GM10266 (cell line): ENCODE measurements at regions not wholly inside any gene's neighbourhood (a gene's known extent, or its start where the extent isn't known, plus 50 kb on each side); places are given as distances from the start of the nearest gene placed in this dataset.

Source experiments
- DNase-seq: peaks from one replicate; pipeline ENCODE4 v3.0.0; 2012; ENCODE audit errors: extremely low spot score
- TF ChIP-seq, protein P1 (sequence below): IDR thresholded peaks from 2 replicates; pipeline ENCODE4 v1.5.1; 2012; ENCODE audit warnings: mild to moderate bottlenecking, low read depth; ENCODE audit not compliant: control insufficient read depth, insufficient read depth; ENCODE audit errors: missing control alignments

DNA sequence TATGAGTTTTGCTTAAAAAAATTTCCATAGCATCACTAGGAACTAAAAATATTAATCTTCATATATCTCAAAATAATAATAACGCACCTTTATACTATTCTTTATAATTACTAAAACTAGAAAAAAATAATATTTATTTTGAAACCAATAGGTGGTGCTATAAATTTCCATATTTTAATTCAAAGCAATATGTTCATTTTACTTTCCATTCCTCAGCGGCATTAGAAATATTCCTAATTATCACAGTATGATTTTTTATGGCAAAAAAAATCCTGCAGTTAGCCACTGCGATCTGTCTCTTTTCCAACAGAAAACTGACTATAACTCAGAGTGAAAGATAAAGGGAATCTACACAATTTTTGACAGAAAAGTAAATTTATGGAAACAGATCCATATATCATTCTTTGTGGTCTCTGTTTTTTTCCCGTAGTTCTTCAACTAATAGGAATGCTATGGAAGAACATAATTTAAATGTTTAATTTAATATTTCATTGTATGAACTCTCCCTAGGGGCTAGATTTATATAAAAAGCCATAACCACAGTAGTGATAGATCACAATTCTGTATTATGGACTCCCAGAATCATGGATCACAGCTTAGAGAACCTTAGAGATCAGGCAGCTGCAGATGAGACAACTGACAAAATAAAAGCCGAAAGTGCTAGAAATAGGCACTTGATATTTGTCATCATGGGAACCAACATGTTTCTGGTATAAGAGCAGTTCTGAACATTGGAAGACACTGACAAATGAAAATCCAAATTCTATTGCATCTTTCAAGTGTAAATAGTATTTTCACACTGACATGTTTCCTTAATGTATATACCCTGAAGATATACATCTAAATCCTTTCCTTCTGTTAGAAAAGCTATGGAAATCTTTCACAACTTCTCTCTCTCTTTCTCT, 167.7 kb upstream of the MPDZ start:
- TF ChIP-seq, protein P1, sequence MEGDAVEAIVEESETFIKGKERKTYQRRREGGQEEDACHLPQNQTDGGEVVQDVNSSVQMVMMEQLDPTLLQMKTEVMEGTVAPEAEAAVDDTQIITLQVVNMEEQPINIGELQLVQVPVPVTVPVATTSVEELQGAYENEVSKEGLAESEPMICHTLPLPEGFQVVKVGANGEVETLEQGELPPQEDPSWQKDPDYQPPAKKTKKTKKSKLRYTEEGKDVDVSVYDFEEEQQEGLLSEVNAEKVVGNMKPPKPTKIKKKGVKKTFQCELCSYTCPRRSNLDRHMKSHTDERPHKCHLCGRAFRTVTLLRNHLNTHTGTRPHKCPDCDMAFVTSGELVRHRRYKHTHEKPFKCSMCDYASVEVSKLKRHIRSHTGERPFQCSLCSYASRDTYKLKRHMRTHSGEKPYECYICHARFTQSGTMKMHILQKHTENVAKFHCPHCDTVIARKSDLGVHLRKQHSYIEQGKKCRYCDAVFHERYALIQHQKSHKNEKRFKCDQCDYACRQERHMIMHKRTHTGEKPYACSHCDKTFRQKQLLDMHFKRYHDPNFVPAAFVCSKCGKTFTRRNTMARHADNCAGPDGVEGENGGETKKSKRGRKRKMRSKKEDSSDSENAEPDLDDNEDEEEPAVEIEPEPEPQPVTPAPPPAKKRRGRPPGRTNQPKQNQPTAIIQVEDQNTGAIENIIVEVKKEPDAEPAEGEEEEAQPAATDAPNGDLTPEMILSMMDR = no peak

DNA sequence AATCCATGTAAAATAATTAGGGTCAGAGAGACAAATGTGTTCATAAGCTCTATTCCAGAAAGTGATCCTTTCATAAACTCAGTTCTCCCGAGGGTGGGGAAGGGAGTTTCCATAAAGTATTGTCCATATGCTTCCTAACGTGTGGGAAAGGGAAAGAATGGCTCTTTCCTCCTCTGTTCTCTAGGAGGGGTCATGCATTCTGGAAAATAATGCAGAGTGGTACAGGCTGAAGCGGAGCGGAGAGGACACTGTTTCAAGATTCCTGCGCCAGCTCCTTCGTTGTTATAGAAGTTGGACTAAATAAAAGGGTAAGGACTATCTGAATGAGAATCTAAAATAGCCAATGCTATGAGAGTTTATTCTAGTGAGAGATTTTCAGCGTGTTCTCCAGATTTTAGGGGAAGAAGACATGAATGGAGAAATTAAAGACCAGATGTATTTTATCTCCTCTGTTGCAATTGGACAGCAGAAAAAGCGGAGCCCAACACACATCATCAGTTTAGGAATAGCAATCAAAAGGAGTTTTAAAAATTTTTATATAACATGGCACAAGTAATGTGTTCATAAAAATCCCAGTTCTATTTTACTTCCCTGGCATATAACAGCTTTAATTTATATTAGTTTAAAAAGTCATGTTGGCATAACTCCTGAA, 166.9 kb upstream of the MPDZ start:
- DNase-seq = no peak
- TF ChIP-seq, protein P1 = no peak

More for the DNA sequence above, 167.7 kb upstream of the MPDZ start:
- no peak for DNase-seq

DNA sequence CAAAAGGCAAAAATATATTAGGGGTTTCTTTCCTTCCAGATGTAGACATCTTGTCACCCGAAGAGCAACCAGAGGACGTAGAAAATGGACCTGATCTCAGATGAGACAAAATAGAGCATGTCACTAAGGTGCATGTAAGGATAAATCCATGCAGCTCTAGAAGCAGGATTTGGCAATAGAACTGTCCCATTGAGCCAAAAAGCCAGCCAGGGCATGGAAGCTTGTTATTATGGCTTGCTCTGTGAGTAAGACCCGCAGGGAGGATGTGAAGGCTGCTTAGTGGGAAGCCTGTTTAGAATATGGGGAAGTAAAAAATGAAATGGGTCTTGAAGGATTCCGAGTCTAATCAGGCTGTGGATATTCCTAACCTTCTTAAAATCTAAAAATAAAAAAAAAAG, 165.6 kb upstream of the MPDZ start:
- TF ChIP-seq, protein P1 = no peak
- no peak for DNase-seq

DNA sequence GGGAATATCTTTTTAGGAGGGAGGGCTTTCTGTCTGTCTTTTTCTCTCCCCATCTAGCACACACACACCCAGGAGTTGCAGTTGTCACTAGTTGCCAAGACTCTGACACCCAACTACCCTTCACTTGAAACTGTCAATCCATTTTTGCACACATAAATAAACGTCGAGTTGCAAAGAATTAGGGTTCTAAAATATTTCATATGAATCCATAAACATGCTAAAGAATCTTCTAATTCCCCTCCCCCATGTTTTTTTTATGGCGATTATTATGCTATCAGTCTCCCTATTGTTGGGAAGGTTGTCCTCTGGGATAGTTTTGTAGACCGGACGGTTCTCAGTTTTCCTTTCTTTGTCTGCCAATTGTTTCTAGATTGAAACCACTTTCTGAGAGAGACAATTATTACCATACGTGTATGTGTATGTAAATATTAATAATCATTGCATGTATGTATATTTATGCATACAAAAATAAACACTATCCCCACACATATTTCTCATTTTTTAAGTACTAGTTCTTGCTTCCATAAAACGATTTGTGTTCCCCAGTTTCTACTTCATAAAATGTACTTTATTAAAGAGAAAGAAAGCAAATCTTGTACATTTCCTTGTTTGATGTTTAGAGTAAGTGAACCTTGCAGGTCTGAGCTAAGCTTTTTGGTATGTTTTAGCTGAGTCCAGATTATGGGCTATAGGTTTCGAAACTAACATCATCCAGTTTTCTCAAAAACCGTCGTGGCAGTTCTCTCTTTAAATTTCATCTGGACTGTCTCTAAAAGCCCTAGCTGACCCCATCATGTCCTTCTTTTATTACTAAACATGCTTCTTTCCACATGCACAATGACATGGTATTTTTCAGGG, 165.0 kb upstream of the MPDZ start:
- no peak for DNase-seq

DNA sequence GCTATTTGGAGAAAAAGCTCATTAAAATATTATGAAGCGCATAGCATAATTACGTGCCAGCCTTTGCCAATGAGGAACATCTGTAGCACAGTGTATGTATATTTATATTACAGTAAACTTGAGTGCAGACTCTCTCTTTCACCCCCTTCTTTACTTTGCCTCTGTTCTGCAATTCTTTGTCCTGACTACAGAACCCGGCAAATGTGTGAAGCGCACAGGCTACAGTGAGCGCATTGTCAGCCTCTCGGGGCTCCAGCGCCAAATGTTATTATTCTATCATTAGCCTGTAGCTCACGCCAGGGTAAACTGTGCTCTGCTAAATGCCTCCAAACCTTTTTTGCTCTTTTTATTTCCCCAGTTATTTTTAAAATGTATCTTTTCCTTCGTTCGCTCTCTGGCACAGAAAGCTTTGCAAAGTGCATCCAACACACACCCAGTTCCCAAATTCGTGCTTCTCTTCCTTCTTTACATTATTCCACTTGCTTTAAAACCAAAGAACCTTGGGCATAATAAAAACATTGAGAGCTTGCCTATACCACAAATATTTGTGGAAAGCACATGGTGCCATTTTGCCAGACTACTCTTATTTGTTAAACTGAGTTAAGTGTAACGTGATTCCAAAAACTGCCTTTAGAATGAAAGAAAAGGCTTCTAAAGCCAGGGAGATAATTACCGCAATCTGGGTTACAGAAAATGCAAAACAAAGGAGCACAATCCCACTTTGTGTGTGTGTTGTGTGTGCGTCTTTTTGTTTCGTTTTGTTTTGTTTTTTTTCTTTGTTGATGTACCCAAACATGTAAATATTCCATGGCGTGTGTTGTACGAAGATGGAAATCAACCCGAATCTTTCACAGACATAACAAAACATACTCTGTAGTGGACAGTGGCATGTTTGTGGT, 164.1 kb upstream of the MPDZ start:
- TF ChIP-seq, protein P1 = no peak
- DNase-seq = no peak

More for the DNA sequence above, 165.0 kb upstream of the MPDZ start:
- TF ChIP-seq, protein P1 = no peak

DNA sequence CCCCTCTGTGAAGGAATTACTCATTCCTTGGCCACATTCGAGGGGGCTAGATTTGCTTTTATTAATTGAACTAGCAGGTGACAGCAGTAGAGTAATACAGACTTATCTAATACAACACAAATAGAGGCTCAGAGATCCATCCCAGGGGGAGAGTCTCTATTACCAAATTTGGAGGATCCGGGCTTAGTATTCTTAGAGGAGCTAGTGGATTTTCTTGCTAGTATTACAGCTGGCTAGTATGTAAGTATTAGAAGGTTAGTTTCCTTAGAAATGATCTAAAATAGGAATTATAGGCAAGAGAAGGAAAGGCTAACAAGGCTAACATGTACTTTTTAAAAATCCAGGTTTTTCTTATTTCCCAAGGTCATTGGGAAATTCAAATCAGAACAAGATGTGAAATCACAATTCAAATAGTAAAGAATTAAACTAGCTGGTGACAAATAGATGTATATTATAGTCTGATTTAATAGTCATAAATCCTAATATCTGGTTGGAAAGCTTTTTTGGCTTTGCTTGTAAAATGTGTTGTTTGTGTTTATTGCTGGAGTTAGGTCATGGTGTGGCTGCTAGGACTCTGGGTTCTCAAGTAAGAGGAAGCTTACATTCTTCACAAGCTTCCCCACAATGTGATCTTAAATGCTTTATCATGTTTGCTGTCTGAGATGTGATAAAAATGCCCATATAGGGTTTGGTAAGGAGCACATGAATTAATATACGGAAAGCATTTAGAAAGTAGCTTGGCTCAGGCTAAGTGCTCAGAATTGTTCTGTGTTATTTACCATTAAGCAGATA, 160.4 kb upstream of the MPDZ start:
- no peak for DNase-seq
- TF ChIP-seq, protein P1 = no peak
